K562 (cell line): ENCODE measurements at regions not wholly inside any gene's neighbourhood (a gene's known extent, or its start where the extent isn't known, plus 50 kb on each side); places are given as distances from the start of the nearest gene placed in this dataset.

Experiments
- HLTF ChIP-seq: fragments of 450-650 bp; IDR thresholded peaks from 2 replicates; pipeline ENCODE4 v1.6.1; 2016
- MTA3 ChIP-seq: fragments of 450-650 bp; formaldehyde crosslinking; IDR thresholded peaks from 2 replicates; pipeline ENCODE4 v1.6.1; 2017; ENCODE audit warnings: mild to moderate bottlenecking, borderline replicate concordance
- NFE2 ChIP-seq: IDR thresholded peaks from 2 replicates; pipeline ENCODE4 v1.6.1; 2014; ENCODE audit warnings: antibody characterized with exemption, low read depth
- RFX5 ChIP-seq: IDR thresholded peaks from 2 replicates; pipeline ENCODE4 v1.6.1; 2011; ENCODE audit warnings: low read depth, mild to moderate bottlenecking, improper control_type of control experiment, low read length
- TF ChIP-seq, protein P1 (sequence below), 3 experiments: IDR thresholded peaks in 2 of 3; conservative IDR thresholded peaks in 1 of 3; 2 replicates each; pipeline ENCODE4 v1.5.1; 2011 to 2012; ENCODE audit warnings: low read length in 3 of 3, mild to moderate bottlenecking in 3 of 3, control low read depth in 2 of 3, improper control_type of control experiment in 1 of 3, inconsistent platforms in 1 of 3, low read depth in 1 of 3, mixed read lengths in 1 of 3, moderate library complexity in 1 of 3; ENCODE audit not compliant: insufficient read depth in 2 of 3

GRCh38 chr10:78759456-78760120, 309.2 kb upstream of the ZMIZ1 start:
- no peak for TF ChIP-seq MTA3
- no peak for TF ChIP-seq NFE2
- TF ChIP-seq, protein P1, sequence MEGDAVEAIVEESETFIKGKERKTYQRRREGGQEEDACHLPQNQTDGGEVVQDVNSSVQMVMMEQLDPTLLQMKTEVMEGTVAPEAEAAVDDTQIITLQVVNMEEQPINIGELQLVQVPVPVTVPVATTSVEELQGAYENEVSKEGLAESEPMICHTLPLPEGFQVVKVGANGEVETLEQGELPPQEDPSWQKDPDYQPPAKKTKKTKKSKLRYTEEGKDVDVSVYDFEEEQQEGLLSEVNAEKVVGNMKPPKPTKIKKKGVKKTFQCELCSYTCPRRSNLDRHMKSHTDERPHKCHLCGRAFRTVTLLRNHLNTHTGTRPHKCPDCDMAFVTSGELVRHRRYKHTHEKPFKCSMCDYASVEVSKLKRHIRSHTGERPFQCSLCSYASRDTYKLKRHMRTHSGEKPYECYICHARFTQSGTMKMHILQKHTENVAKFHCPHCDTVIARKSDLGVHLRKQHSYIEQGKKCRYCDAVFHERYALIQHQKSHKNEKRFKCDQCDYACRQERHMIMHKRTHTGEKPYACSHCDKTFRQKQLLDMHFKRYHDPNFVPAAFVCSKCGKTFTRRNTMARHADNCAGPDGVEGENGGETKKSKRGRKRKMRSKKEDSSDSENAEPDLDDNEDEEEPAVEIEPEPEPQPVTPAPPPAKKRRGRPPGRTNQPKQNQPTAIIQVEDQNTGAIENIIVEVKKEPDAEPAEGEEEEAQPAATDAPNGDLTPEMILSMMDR (IDR thresholded peaks at IDR 0.05 in 2 of 3, conservative IDR thresholded peaks at IDR 0.05 in 1 of 3; ENCODE audit: insufficient read depth in 2 of 3, low read depth in 1 of 3, low read length in 3 of 3) = no peak
- no peak for TF ChIP-seq RFX5
- no peak for TF ChIP-seq HLTF
